NOMO-1 treated with DMSO at 0.1 percent for 48 hours (cell line): ENCODE measurements at regions not wholly inside any gene's neighbourhood (a gene's known extent, or its start where the extent isn't known, plus 50 kb on each side); places are given as distances from the start of the nearest gene placed in this dataset.

Source experiments
- DNase-seq: peaks from one replicate; lab custom pipeline; 2025; ENCODE audit not compliant: unreplicated experiment; lab: John Stamatoyannopoulos, UW

GRCh38 chr9:105191508-105192121 lies 52.8 kb upstream of the SLC44A1 start:
- DNase-seq: peak; percentile 97

GRCh38 chr9:105193560-105193959 lies 50.9 kb upstream of the SLC44A1 start:
- peak; percentile 30 for DNase-seq

GRCh38 chr9:105194234-105194633 lies 50.2 kb upstream of the SLC44A1 start:
- DNase-seq: peak; percentile 23
